Cardiac muscle cell (in vitro differentiated cells and primary cell): ENCODE measurements at regions not wholly inside any gene's neighbourhood (a gene's known extent, or its start where the extent isn't known, plus 50 kb on each side); places are given as distances from the start of the nearest gene placed in this dataset.
A peak's percentile ranks its signal among the peaks of the same experiment; 100 is the strongest.

Experiments
- DNase-seq, 2 donors: peaks; one replicate each; pipeline versions ENCODE4 v3.0.0 to v3.0.0-alpha.2; 2010 to 2017; ENCODE audit warnings: low read depth in 1 of 2, low spot score in 1 of 2
- H3K27ac ChIP-seq: fragments of 200-600 bp; sonication (generic); 2 replicates; pipeline ENCODE4 v1.5.1; 2016
- H3K27me3 ChIP-seq: fragments of 200-600 bp; sonication (generic); 2 replicates; pipeline ENCODE4 v1.6.0; 2016; ENCODE audit warnings: control low read depth
- H3K36me3 ChIP-seq: fragments of 200-600 bp; sonication (generic); 2 replicates; pipeline ENCODE4 v1.5.1; 2016; ENCODE audit warnings: control low read depth
- H3K4me1 ChIP-seq: fragments of 200-600 bp; sonication (generic); 2 replicates; pipeline ENCODE4 v1.8.1; 2017; ENCODE audit warnings: low read depth, mild to moderate bottlenecking, mixed run types
- H3K4me3 ChIP-seq: fragments of 200-600 bp; sonication (generic); 2 replicates; pipeline ENCODE4 v1.5.1; 2016; ENCODE audit warnings: mild to moderate bottlenecking
- H3K9me3 ChIP-seq: fragments of 200-600 bp; sonication (generic); 2 replicates; pipeline ENCODE4 v1.5.1; 2017; ENCODE audit warnings: low read depth, mild to moderate bottlenecking, control low read depth
- TF ChIP-seq, protein P1 (sequence below): IDR thresholded peaks from 2 replicates; pipeline ENCODE4 v1.5.1; 2012; ENCODE audit warnings: low read depth, mild to moderate bottlenecking, low read length

DNA sequence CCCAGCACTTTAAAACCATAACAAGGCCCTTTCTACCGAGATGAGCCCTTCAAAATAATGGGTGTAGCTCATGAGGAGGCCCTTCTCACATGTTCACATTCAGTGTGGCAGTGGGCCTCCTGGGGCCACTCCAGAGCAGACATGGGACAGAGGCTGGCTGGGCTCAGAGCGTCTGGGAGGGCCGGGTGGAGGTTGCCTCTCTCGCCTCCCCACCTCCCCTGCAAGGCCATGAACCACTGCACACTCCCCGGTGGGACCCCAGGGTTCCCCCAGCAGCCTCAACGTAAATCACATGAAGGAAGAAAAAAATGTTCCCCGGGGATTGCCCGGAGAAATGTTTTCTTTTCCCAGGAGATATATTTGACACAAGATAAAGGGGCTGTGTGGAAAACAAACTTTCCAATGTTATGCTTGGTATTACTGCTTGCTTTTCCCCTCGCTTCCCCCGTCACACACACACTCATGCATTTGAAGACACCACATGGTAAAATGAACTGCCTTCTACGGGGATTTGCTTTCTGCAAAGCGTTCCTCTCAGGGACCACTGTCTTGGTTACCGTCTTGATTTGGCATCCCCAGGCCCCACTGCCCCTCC, 190.7 kb upstream of the CCND2 start:
- H3K4me3 ChIP-seq = no peak overlapping the region
- H3K9me3 ChIP-seq = no peaks in the 10 kb centered on the region
- no peak overlapping the region for H3K27ac ChIP-seq
- no peak for DNase-seq
- no peaks in the 10 kb centered on the region for H3K36me3 ChIP-seq
- H3K27me3 ChIP-seq = no peaks in the 10 kb centered on the region
- no peaks in the 10 kb centered on the region for H3K4me1 ChIP-seq
- TF ChIP-seq, protein P1, sequence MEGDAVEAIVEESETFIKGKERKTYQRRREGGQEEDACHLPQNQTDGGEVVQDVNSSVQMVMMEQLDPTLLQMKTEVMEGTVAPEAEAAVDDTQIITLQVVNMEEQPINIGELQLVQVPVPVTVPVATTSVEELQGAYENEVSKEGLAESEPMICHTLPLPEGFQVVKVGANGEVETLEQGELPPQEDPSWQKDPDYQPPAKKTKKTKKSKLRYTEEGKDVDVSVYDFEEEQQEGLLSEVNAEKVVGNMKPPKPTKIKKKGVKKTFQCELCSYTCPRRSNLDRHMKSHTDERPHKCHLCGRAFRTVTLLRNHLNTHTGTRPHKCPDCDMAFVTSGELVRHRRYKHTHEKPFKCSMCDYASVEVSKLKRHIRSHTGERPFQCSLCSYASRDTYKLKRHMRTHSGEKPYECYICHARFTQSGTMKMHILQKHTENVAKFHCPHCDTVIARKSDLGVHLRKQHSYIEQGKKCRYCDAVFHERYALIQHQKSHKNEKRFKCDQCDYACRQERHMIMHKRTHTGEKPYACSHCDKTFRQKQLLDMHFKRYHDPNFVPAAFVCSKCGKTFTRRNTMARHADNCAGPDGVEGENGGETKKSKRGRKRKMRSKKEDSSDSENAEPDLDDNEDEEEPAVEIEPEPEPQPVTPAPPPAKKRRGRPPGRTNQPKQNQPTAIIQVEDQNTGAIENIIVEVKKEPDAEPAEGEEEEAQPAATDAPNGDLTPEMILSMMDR = no peak

DNA sequence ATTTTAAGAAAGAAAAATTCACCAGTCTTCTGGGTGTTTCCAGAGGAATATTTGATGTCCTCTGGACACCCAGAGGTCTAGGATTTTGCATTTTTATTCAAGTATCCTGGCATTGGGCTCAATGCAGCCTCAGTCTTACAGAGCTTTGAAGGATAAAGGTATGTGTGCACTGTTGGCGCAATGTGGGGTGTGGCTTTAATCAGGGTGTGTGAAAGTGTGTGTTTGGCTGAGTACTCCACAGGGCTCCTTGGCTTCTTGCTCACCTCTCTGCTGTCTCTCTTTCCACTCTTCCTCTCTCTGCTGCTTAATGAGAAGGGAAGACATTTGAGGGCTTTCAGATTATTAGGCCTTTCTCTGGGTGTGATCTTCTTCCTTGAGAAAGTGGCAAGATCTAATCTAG, 193.3 kb upstream of the CCND2 start:
- H3K4me1 ChIP-seq = no peaks in the 10 kb centered on the region
- TF ChIP-seq, protein P1 = no peak

DNA sequence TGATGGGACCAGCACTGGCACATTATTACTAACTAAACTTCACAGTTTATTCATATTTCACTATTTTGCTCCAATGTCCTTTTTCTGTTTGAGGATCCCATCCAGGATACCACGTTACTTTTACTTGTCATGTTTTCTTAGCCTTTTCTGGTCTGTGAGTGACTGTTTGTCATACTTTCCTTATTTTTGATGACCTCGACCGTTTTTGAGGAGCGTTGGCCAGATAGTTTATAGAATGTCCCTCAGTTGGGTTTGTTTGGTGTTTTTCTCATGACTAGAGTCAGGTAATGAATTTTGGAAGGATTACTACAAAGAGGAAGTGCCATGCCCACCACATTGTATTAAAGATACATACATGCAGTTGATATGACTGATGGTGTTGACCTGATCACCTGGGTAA, 199.4 kb upstream of the CCND2 start:
- Histone ChIP-seq H3K27ac (no peak overlapping the region), H3K4me1 (no peaks in the 10 kb centered on the region), H3K36me3 (no peaks in the 10 kb centered on the region), H3K4me3 (no peak overlapping the region), H3K27me3 (no peaks in the 10 kb centered on the region), H3K9me3 (no peaks in the 10 kb centered on the region)
- TF ChIP-seq, protein P1 = no peak
- no peak for DNase-seq

More for the DNA sequence above, 193.3 kb upstream of the CCND2 start:
- Histone ChIP-seq H3K9me3 (no peaks in the 10 kb centered on the region), H3K36me3 (no peaks in the 10 kb centered on the region), H3K27ac (no peak overlapping the region), H3K4me3 (no peak overlapping the region), H3K27me3 (no peaks in the 10 kb centered on the region)
- no peak for DNase-seq

DNA sequence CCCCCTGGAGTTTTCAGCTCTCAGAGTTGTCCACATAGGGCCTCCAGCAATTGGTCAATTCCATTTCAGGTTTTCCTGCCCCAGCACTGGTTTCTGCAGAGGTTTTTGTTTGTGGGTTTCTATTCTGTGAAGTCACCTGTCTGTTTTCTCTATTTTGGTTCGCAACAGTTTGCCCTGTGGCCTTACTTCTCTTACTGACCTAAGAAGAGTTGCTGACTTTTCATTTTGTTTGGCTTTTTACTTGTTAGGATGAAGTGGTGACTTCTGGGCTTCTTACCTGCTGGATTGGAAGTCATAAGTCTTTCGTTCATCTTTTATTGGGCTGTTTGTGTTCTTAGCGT, 196.4 kb upstream of the PARP11 start:
- no peak overlapping the region for H3K4me3 ChIP-seq
- no peaks in the 10 kb centered on the region for H3K9me3 ChIP-seq
- no peaks in the 10 kb centered on the region for H3K36me3 ChIP-seq
- no peaks in the 10 kb centered on the region for H3K4me1 ChIP-seq
- TF ChIP-seq, protein P1 = no peak
- peaks cover 40% of the 10 kb centered on the region for H3K27me3 ChIP-seq
- H3K27ac ChIP-seq = no peak overlapping the region
- DNase-seq = no peak

DNA sequence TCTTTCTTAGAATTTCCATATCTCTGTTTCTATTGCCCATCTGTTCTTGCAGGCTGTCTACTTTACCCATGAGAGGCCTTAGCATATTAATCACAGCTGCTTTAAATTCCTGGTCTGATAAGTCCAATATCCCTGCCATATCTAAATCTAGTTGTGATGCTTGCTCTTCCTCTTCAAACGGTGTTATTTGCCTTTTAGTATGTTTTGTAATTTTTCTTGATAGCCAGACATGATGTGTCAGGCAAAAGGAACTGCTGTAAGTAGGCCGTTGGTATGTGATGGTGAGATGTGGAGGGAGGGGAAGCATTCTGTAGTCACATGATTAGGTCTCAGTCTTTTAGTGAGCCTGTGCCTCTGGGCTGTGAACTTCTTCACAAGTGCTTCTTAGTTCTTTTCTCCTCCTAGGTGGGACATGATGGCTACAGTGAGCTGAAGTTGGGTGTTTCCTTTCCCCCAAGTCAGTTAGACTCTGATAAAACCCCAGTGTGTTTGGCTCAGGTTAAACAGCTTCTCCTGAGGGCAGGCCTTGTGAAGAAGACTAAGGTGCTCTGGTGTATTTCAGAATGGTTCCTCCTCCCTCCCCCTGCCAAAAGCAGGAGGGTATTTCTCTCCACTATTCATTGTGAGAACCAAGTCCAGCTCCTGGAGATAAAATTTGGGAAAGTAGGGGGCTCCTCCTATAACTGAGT, 195.9 kb upstream of the PARP11 start:
- TF ChIP-seq, protein P1 = no peak
- Histone ChIP-seq H3K27me3 (peaks cover 45% of the 10 kb centered on the region), H3K4me3 (no peak overlapping the region), H3K36me3 (no peaks in the 10 kb centered on the region), H3K27ac (no peak overlapping the region), H3K9me3 (no peaks in the 10 kb centered on the region), H3K4me1 (no peaks in the 10 kb centered on the region)
- DNase-seq = peak in 1 of 2 donors; percentile 16
